Keratinocyte (primary cell): ENCODE measurements at regions not wholly inside any gene's neighbourhood (a gene's known extent, or its start where the extent isn't known, plus 50 kb on each side); places are given as distances from the start of the nearest gene placed in this dataset.

Experiments used
- DNase-seq: peaks from one replicate; pipeline ENCODE4 v3.0.0-alpha.2; 2011; ENCODE audit warnings: low read depth, missing footprints, low spot score
- FAIRE-seq: peaks from 2 replicates; lab custom pipeline; 2011; peaks lifted over from hg19 to GRCh38; lab: Jason Lieb, UNC
- H2AFZ ChIP-seq: 2 replicates; pipeline ENCODE4 v1.6.0; 2012; ENCODE audit warnings: low read length, control low read depth, inconsistent platforms; ENCODE audit not compliant: control insufficient read depth
- H3K27ac ChIP-seq: 2 replicates; pipeline ENCODE4 v1.5.1; 2011; ENCODE audit warnings: low read length; ENCODE audit not compliant: control insufficient read depth, insufficient read depth
- H3K27me3 ChIP-seq: 3 replicates; pipeline ENCODE4 v1.6.0; 2011; ENCODE audit warnings: low read length; ENCODE audit not compliant: control insufficient read depth, insufficient read depth; ENCODE audit errors: extremely low read depth
- H3K36me3 ChIP-seq, 2 experiments: 2 replicates in 1 of 2; 3 replicates in 1 of 2; pipeline ENCODE4 v1.5.1; 2011; ENCODE audit warnings: low read length in 2 of 2, mild to moderate bottlenecking in 1 of 2; ENCODE audit not compliant: control insufficient read depth in 2 of 2, insufficient read depth in 2 of 2; ENCODE audit errors: extremely low read depth in 1 of 2
- H3K4me1 ChIP-seq: 3 replicates; pipeline ENCODE4 v1.5.1; 2011; ENCODE audit warnings: low read length; ENCODE audit not compliant: control insufficient read depth, insufficient read depth; ENCODE audit errors: extremely low read depth
- H3K4me2 ChIP-seq: 3 replicates; pipeline ENCODE4 v1.6.0; 2011; ENCODE audit warnings: low read depth, low read length; ENCODE audit not compliant: control insufficient read depth, insufficient read depth; ENCODE audit errors: extremely low read depth
- H3K4me3 ChIP-seq, 3 experiments: fragments of 200-600 bp in 1 of 3; sonication (generic) in 1 of 3; 2 replicates in 2 of 3; 3 replicates in 1 of 3; pipeline ENCODE4 v1.5.1; 2011 to 2016; ENCODE audit warnings: low read length in 3 of 3, mild to moderate bottlenecking in 3 of 3, control low read depth in 2 of 3, inconsistent platforms in 1 of 3, low read depth in 1 of 3, mixed read lengths in 1 of 3, mixed run types in 1 of 3, moderate library complexity in 1 of 3; ENCODE audit not compliant: control insufficient read depth in 2 of 3, insufficient read depth in 2 of 3; ENCODE audit errors: extremely low read depth in 1 of 3
- H3K79me2 ChIP-seq: 2 replicates; pipeline ENCODE4 v1.6.0; 2012; ENCODE audit warnings: low read length; ENCODE audit not compliant: control insufficient read depth, insufficient read depth
- H3K9ac ChIP-seq: 3 replicates; pipeline ENCODE4 v1.6.0; 2011; ENCODE audit warnings: low read length; ENCODE audit not compliant: control insufficient read depth, insufficient read depth; ENCODE audit errors: extremely low read depth
- H3K9me1 ChIP-seq: 3 replicates; pipeline ENCODE4 v1.6.0; 2011; ENCODE audit warnings: low read length; ENCODE audit not compliant: control insufficient read depth, insufficient read depth; ENCODE audit errors: extremely low read depth
- H3K9me3 ChIP-seq: 2 replicates; pipeline ENCODE4 v1.5.1; 2012; ENCODE audit warnings: low read depth, low read length; ENCODE audit not compliant: control insufficient read depth
- H4K20me1 ChIP-seq: 3 replicates; pipeline ENCODE4 v1.6.0; 2011; ENCODE audit warnings: low read length; ENCODE audit not compliant: control insufficient read depth, insufficient read depth; ENCODE audit errors: extremely low read depth
- EZH2 ChIP-seq: IDR thresholded peaks from one replicate; pipeline ENCODE4 v1.6.1; 2012; ENCODE audit warnings: inconsistent platforms, mild to moderate bottlenecking, low read length, moderate library complexity
- dilution Hi-C: fragments of 300-500 bp; cut with MboI; formaldehyde crosslinking; loops from one replicate; pipeline ENCODE4 v1.7.0; 2020; ENCODE audit warnings: low sequenced_read_pairs; ENCODE audit not compliant: extremely low pct_ligation_motif_present
- TF ChIP-seq, protein P1 (sequence below), 3 experiments: IDR thresholded peaks in 1 of 3; conservative IDR thresholded peaks in 1 of 3; optimal IDR thresholded peaks in 1 of 3; 2 replicates in 2 of 3; 3 replicates in 1 of 3; pipeline versions ENCODE3 to v1.5.1; 2011; ENCODE audit warnings: low read length in 3 of 3, mild to moderate bottlenecking in 3 of 3, moderate library complexity in 2 of 3, control low read depth in 1 of 3, inconsistent platforms in 1 of 3; ENCODE audit not compliant: insufficient read depth in 2 of 3; ENCODE audit errors: extremely low read depth in 1 of 3

DNA sequence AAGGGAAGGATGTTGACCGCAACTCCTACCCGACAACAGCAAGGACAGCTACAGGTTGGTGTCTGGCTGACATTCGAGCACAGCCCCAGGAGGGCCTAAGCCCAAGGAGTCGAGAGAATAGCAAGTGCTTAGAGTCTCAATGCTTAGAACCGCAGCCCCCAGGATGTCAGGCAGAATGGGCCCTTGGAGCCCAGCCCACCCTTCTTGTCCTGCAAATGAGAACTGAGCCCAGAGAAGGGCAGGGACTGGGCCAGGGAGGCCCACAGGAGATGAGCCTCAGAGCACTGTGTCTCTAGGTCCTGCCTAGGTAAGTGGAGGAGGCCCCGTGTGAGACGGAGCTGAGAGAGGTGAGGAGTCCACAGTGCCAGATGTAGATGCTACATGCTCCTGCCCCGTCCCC is 173.3 kb upstream of the ZMIZ1 start:
- no peak for TF ChIP-seq EZH2
- TF ChIP-seq, protein P1, sequence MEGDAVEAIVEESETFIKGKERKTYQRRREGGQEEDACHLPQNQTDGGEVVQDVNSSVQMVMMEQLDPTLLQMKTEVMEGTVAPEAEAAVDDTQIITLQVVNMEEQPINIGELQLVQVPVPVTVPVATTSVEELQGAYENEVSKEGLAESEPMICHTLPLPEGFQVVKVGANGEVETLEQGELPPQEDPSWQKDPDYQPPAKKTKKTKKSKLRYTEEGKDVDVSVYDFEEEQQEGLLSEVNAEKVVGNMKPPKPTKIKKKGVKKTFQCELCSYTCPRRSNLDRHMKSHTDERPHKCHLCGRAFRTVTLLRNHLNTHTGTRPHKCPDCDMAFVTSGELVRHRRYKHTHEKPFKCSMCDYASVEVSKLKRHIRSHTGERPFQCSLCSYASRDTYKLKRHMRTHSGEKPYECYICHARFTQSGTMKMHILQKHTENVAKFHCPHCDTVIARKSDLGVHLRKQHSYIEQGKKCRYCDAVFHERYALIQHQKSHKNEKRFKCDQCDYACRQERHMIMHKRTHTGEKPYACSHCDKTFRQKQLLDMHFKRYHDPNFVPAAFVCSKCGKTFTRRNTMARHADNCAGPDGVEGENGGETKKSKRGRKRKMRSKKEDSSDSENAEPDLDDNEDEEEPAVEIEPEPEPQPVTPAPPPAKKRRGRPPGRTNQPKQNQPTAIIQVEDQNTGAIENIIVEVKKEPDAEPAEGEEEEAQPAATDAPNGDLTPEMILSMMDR (optimal IDR thresholded peaks at IDR 0.05 in 1 of 3, IDR thresholded peaks at IDR 0.05 in 1 of 3, conservative IDR thresholded peaks at IDR 0.05 in 1 of 3; ENCODE audit: extremely low read depth in 1 of 3, insufficient read depth in 2 of 3, low read length in 3 of 3) = no peak
- peaks cover 4% of the 10 kb centered on the region for H3K4me1 ChIP-seq
- no peaks in the 10 kb centered on the region for H3K9me3 ChIP-seq
- no peaks in the 10 kb centered on the region for H3K36me3 ChIP-seq
- H3K9ac ChIP-seq = no peak overlapping the region
- FAIRE-seq = no peak
- H4K20me1 ChIP-seq = no peaks in the 10 kb centered on the region
- H3K27ac ChIP-seq = no peak overlapping the region
- H3K4me3 ChIP-seq = no peak overlapping the region
- H3K4me2 ChIP-seq = no peak overlapping the region
- H3K27me3 ChIP-seq = peaks cover 2% of the 10 kb centered on the region
- H3K79me2 ChIP-seq = no peaks in the 10 kb centered on the region
- H2AFZ ChIP-seq = no peak overlapping the region
- no peaks in the 10 kb centered on the region for H3K9me1 ChIP-seq
- no peak for DNase-seq
- dilution Hi-C loops = no loop called here

DNA sequence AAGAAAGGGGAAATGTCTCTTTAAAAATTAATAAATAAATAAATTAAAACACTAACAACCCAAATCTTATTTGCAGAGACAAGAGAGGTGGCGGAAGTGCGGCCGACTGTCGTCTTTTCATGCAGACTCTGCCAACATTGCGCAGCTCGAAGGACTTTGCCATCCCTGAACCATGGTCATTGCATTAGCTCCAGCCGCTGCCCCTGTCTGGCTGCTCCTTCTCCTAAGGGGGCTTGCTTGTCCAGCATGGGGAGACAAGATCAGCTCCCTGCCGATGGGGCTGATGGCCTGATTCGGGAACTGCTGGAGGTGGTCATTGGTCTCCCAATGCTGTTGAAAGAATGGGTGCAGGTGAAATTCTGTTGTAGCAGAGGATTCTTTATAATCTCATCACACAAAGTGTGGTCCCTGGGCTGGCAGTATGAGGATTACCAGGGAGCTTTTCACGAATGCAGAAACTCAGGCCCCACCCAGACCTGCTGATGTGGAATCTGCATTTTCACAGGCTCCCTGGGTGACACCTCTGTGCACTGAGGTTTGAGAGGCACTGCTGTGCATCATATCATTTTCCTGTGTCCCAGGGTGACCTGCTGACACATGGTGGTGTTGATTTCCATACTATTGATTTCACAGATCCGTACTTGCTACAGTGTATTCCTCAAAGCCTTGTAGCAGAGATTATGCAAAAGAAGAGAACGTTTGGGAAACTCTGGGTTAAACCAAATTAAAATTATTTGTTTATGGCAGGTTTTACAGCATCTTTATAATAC is 172.4 kb upstream of the ZMIZ1 start:
- Histone ChIP-seq H3K79me2 (no peaks in the 10 kb centered on the region), H3K9ac (no peak overlapping the region), H3K4me2 (no peak overlapping the region), H4K20me1 (no peaks in the 10 kb centered on the region), H3K36me3 (no peaks in the 10 kb centered on the region), H2AFZ (no peak overlapping the region), H3K9me3 (no peaks in the 10 kb centered on the region), H3K27me3 (peaks cover 2% of the 10 kb centered on the region), H3K9me1 (no peaks in the 10 kb centered on the region), H3K4me1 (no peaks in the 10 kb centered on the region), H3K4me3 (no peak overlapping the region), H3K27ac (no peak overlapping the region)
- dilution Hi-C loops = no loop called here
- no peak for DNase-seq
- no peak for FAIRE-seq
- TF ChIP-seq, protein P1 (optimal IDR thresholded peaks at IDR 0.05 in 1 of 3, IDR thresholded peaks at IDR 0.05 in 1 of 3, conservative IDR thresholded peaks at IDR 0.05 in 1 of 3; ENCODE audit: extremely low read depth in 1 of 3, insufficient read depth in 2 of 3, low read length in 3 of 3) = no peak
- no peak for TF ChIP-seq EZH2
